ENCODE measurements at regions not wholly inside any gene's neighbourhood (a gene's known extent, or its start where the extent isn't known, plus 50 kb on each side); places are given as distances from the start of the nearest gene placed in this dataset.

- DNase-seq (ENCODE audit: low read depth in 1 of 2, low spot score in 1 of 2), result no peak
Measured at GRCh38 chr5:171600741-171601265, 181.4 kb downstream of the FGF18 start.

GRCh38 chr5:171601266-171601881 is 181.9 kb downstream of the FGF18 start:
- DNase-seq (ENCODE audit: low read depth in 1 of 2, low spot score in 1 of 2), result no peak

GRCh38 chr5:171603591-171603990 is 182.0 kb upstream of the SMIM23 start:
- DNase-seq (ENCODE audit: low read depth in 1 of 2, low spot score in 1 of 2), result no peak

GRCh38 chr5:171604195-171604594 is 181.4 kb upstream of the SMIM23 start:
- DNase-seq (ENCODE audit: low read depth in 1 of 2, low spot score in 1 of 2), result no peak

- no peak for DNase-seq (ENCODE audit: low read depth in 1 of 2, low spot score in 1 of 2)
Measured at GRCh38 chr5:171606414-171607024, 179.1 kb upstream of the SMIM23 start.

- DNase-seq (ENCODE audit: low read depth in 1 of 2, low spot score in 1 of 2), result no peak
Measured at GRCh38 chr5:171607863-171608262, 177.8 kb upstream of the SMIM23 start.

- no peak for DNase-seq (ENCODE audit: low read depth in 1 of 2, low spot score in 1 of 2)
Measured at GRCh38 chr5:171609806-171610452, 175.7 kb upstream of the SMIM23 start.

GRCh38 chr5:171610686-171611085 is 174.9 kb upstream of the SMIM23 start:
- no peak for DNase-seq (ENCODE audit: low read depth in 1 of 2, low spot score in 1 of 2)

- no peak for DNase-seq (ENCODE audit: low read depth in 1 of 2, low spot score in 1 of 2)
Measured at GRCh38 chr5:171612749-171613148, 172.9 kb upstream of the SMIM23 start.

- no peak for DNase-seq (ENCODE audit: low read depth in 1 of 2, low spot score in 1 of 2)
Measured at GRCh38 chr5:171614511-171614910, 171.1 kb upstream of the SMIM23 start.

GRCh38 chr5:171614971-171615653 is 170.5 kb upstream of the SMIM23 start:
- no peak for DNase-seq (ENCODE audit: low read depth in 1 of 2, low spot score in 1 of 2)

- no peak for DNase-seq (ENCODE audit: low read depth in 1 of 2, low spot score in 1 of 2)
Measured at GRCh38 chr5:171615705-171616640, 169.6 kb upstream of the SMIM23 start.

- DNase-seq (ENCODE audit: low read depth in 1 of 2, low spot score in 1 of 2), result no peak
Measured at GRCh38 chr5:171617266-171617665, 168.4 kb upstream of the SMIM23 start.

- DNase-seq (ENCODE audit: low read depth in 1 of 2, low spot score in 1 of 2), result no peak
Measured at GRCh38 chr5:171617817-171618591, 167.6 kb upstream of the SMIM23 start.

- no peak for DNase-seq (ENCODE audit: low read depth in 1 of 2, low spot score in 1 of 2)
Measured at GRCh38 chr5:171619196-171619595, 166.4 kb upstream of the SMIM23 start.

GRCh38 chr5:171619744-171620143 is 165.9 kb upstream of the SMIM23 start:
- no peak for DNase-seq (ENCODE audit: low read depth in 1 of 2, low spot score in 1 of 2)

- no peak for DNase-seq (ENCODE audit: low read depth in 1 of 2, low spot score in 1 of 2)
Measured at GRCh38 chr5:171622010-171622409, 163.6 kb upstream of the SMIM23 start.

GRCh38 chr5:171623107-171623506 is 162.5 kb upstream of the SMIM23 start:
- DNase-seq (ENCODE audit: low read depth in 1 of 2, low spot score in 1 of 2), result no peak

- DNase-seq (ENCODE audit: low read depth in 1 of 2, low spot score in 1 of 2), result no peak
Measured at GRCh38 chr5:171623551-171624097, 162.0 kb upstream of the SMIM23 start.

GRCh38 chr5:171624396-171624795 is 161.2 kb upstream of the SMIM23 start:
- no peak for DNase-seq (ENCODE audit: low read depth in 1 of 2, low spot score in 1 of 2)

All from activated CD4-positive, alpha-beta T cell treated with anti-CD3 and anti-CD28 coated beads, Interleukin-2, amount 50 U/mL, for 24 hours (primary cell).